ENCODE measurements at regions not wholly inside any gene's neighbourhood (a gene's known extent, or its start where the extent isn't known, plus 50 kb on each side); places are given as distances from the start of the nearest gene placed in this dataset.

GRCh38 chr7:69440976-69441375 is 157.3 kb upstream of the AUTS2 start:
- Histone ChIP-seq H3K9me3 (ENCODE audit: control insufficient read depth in 4 of 4, low read length in 3 of 4) (no peaks in the 10 kb centered on the region), H3K4me1 (ENCODE audit: control insufficient read depth in 4 of 4, insufficient read depth in 4 of 4, low read length in 3 of 4) (no peaks in the 10 kb centered on the region), H3K27me3 (ENCODE audit: control insufficient read depth in 4 of 4, insufficient read depth in 4 of 4, low read length in 3 of 4) (no peaks in the 10 kb centered on the region), H3K36me3 (ENCODE audit: control insufficient read depth in 4 of 4, insufficient read depth in 3 of 4, low read depth in 1 of 4, low read length in 3 of 4) (no peaks in the 10 kb centered on the region), H3K9ac (ENCODE audit: low read depth in 1 of 2, low read length in 2 of 2) (no peak overlapping the region), H3K4me3 (ENCODE audit: low read depth in 1 of 3, low read length in 3 of 3) (no peak overlapping the region), H3K27ac (ENCODE audit: low read depth in 1 of 2, low read length in 2 of 2) (no peak overlapping the region)
- TF ChIP-seq SP1 (IDR thresholded peaks at IDR 0.05) (no peak), FOXA2 (IDR thresholded peaks at IDR 0.05) (no peak), RXRA (IDR thresholded peaks at IDR 0.05) (no peak), NR2F2 (IDR thresholded peaks at IDR 0.05) (no peak), EGR1 (IDR thresholded peaks at IDR 0.05; ENCODE audit: low read depth in 2 of 2) (no peak), YY1 (IDR thresholded peaks at IDR 0.05) (no peak), FOXA1 (IDR thresholded peaks at IDR 0.05) (no peak), RAD21 (IDR thresholded peaks at IDR 0.05) (no peak), JUND (IDR thresholded peaks at IDR 0.05) (no peak), HNF4A (conservative IDR thresholded peaks at IDR 0.05) (no peak), TAF1 (conservative IDR thresholded peaks at IDR 0.05) (no peak), HNF4G (IDR thresholded peaks at IDR 0.05) (no peak)
- TF ChIP-seq, protein P1, sequence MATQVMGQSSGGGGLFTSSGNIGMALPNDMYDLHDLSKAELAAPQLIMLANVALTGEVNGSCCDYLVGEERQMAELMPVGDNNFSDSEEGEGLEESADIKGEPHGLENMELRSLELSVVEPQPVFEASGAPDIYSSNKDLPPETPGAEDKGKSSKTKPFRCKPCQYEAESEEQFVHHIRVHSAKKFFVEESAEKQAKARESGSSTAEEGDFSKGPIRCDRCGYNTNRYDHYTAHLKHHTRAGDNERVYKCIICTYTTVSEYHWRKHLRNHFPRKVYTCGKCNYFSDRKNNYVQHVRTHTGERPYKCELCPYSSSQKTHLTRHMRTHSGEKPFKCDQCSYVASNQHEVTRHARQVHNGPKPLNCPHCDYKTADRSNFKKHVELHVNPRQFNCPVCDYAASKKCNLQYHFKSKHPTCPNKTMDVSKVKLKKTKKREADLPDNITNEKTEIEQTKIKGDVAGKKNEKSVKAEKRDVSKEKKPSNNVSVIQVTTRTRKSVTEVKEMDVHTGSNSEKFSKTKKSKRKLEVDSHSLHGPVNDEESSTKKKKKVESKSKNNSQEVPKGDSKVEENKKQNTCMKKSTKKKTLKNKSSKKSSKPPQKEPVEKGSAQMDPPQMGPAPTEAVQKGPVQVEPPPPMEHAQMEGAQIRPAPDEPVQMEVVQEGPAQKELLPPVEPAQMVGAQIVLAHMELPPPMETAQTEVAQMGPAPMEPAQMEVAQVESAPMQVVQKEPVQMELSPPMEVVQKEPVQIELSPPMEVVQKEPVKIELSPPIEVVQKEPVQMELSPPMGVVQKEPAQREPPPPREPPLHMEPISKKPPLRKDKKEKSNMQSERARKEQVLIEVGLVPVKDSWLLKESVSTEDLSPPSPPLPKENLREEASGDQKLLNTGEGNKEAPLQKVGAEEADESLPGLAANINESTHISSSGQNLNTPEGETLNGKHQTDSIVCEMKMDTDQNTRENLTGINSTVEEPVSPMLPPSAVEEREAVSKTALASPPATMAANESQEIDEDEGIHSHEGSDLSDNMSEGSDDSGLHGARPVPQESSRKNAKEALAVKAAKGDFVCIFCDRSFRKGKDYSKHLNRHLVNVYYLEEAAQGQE (IDR thresholded peaks at IDR 0.05), result no peak
- TF ChIP-seq, protein P2, sequence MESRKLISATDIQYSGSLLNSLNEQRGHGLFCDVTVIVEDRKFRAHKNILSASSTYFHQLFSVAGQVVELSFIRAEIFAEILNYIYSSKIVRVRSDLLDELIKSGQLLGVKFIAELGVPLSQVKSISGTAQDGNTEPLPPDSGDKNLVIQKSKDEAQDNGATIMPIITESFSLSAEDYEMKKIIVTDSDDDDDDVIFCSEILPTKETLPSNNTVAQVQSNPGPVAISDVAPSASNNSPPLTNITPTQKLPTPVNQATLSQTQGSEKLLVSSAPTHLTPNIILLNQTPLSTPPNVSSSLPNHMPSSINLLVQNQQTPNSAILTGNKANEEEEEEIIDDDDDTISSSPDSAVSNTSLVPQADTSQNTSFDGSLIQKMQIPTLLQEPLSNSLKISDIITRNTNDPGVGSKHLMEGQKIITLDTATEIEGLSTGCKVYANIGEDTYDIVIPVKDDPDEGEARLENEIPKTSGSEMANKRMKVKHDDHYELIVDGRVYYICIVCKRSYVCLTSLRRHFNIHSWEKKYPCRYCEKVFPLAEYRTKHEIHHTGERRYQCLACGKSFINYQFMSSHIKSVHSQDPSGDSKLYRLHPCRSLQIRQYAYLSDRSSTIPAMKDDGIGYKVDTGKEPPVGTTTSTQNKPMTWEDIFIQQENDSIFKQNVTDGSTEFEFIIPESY (IDR thresholded peaks at IDR 0.05), result no peak
- TF ChIP-seq, protein P3, sequence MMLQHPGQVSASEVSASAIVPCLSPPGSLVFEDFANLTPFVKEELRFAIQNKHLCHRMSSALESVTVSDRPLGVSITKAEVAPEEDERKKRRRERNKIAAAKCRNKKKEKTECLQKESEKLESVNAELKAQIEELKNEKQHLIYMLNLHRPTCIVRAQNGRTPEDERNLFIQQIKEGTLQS (IDR thresholded peaks at IDR 0.05), result no peak
- no peak for DNase-seq (ENCODE audit: low spot score)
- WGBS, result 87% methylated on average over 2 of the region's 2 CpGs

- H3K4me1 ChIP-seq (ENCODE audit: control insufficient read depth in 4 of 4, insufficient read depth in 4 of 4, low read length in 3 of 4), result peaks cover 0 to 4% (median 0%) of the 10 kb centered on the region in 4 donors
- no peak for TF ChIP-seq TAF1 (conservative IDR thresholded peaks at IDR 0.05)
- no peak for TF ChIP-seq NR2F2 (IDR thresholded peaks at IDR 0.05)
- TF ChIP-seq, protein P4, sequence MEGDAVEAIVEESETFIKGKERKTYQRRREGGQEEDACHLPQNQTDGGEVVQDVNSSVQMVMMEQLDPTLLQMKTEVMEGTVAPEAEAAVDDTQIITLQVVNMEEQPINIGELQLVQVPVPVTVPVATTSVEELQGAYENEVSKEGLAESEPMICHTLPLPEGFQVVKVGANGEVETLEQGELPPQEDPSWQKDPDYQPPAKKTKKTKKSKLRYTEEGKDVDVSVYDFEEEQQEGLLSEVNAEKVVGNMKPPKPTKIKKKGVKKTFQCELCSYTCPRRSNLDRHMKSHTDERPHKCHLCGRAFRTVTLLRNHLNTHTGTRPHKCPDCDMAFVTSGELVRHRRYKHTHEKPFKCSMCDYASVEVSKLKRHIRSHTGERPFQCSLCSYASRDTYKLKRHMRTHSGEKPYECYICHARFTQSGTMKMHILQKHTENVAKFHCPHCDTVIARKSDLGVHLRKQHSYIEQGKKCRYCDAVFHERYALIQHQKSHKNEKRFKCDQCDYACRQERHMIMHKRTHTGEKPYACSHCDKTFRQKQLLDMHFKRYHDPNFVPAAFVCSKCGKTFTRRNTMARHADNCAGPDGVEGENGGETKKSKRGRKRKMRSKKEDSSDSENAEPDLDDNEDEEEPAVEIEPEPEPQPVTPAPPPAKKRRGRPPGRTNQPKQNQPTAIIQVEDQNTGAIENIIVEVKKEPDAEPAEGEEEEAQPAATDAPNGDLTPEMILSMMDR (IDR thresholded peaks at IDR 0.05; ENCODE audit: low read depth, low read length, missing input control), result no peak
- no peak for TF ChIP-seq SP1 (IDR thresholded peaks at IDR 0.05)
- TF ChIP-seq, protein P3 (IDR thresholded peaks at IDR 0.05), result no peak
- TF ChIP-seq, protein P5, sequence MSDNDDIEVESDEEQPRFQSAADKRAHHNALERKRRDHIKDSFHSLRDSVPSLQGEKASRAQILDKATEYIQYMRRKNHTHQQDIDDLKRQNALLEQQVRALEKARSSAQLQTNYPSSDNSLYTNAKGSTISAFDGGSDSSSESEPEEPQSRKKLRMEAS (IDR thresholded peaks at IDR 0.05), result no peak
- no peak for TF ChIP-seq EGR1 (IDR thresholded peaks at IDR 0.05; ENCODE audit: low read depth in 2 of 2)
- no peak for TF ChIP-seq HNF4G (IDR thresholded peaks at IDR 0.05)
- TF ChIP-seq GABPA (IDR thresholded peaks at IDR 0.05 in 1 of 2, conservative IDR thresholded peaks at IDR 0.05 in 1 of 2), result no peak
- no peak for TF ChIP-seq RXRA (IDR thresholded peaks at IDR 0.05)
- no peak for TF ChIP-seq FOXA2 (IDR thresholded peaks at IDR 0.05)
- TF ChIP-seq, protein P1 (IDR thresholded peaks at IDR 0.05), result no peak
- TF ChIP-seq, protein P2 (IDR thresholded peaks at IDR 0.05), result no peak
Measured at GRCh38 chr7:69443136-69443535, 155.1 kb upstream of the AUTS2 start.

More at GRCh38 chr7:69443136-69443535, 155.1 kb upstream of the AUTS2 start:
- Histone ChIP-seq H3K4me3 (ENCODE audit: low read depth in 1 of 3, low read length in 3 of 3) (no peak overlapping the region), H3K36me3 (ENCODE audit: control insufficient read depth in 4 of 4, insufficient read depth in 3 of 4, low read depth in 1 of 4, low read length in 3 of 4) (no peaks in the 10 kb centered on the region), H3K9ac (ENCODE audit: low read depth in 1 of 2, low read length in 2 of 2) (no peak overlapping the region), H3K27ac (ENCODE audit: low read depth in 1 of 2, low read length in 2 of 2) (no peak overlapping the region), H3K27me3 (ENCODE audit: control insufficient read depth in 4 of 4, insufficient read depth in 4 of 4, low read length in 3 of 4) (no peaks in the 10 kb centered on the region), H3K9me3 (ENCODE audit: control insufficient read depth in 4 of 4, low read length in 3 of 4) (no peaks in the 10 kb centered on the region)
- WGBS, result 91% methylated on average over 2 of the region's 2 CpGs
- no peak for DNase-seq (ENCODE audit: low spot score)
